ENCODE measurements at regions not wholly inside any gene's neighbourhood (a gene's known extent, or its start where the extent isn't known, plus 50 kb on each side); places are given as distances from the start of the nearest gene placed in this dataset.

DNA sequence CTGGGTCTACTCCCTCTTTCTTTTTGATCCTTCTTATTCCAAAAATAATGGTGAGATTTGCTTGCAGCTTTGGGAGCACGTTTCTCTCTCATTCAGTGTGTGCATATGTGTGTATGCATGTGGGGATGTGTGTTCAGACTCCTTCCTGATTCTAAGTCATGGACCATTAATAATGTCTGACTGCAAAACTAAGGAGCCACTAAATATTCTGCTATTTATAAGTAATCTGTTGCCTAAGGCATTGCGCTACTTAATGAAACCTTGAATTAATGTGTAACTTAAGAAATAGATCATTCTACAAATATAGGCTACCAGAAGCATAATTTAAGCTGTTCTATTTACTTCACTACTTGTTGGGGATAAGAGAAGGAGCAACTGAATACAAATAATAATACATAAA is 182.1 kb downstream of the TFCP2L1 start:
- no peak overlapping the region for H2AFZ ChIP-seq (ENCODE audit: low read length, unreplicated experiment)
- H3K4me1 ChIP-seq (ENCODE audit: control insufficient read depth, insufficient read depth, low read length, unreplicated experiment): no peaks in the 10 kb centered on the region
- H3K27me3 ChIP-seq (ENCODE audit: insufficient read depth, low read length): peaks cover 78% of the 10 kb centered on the region
- H3K4me3 ChIP-seq (ENCODE audit: low read depth, low read length): no peak overlapping the region
- no peak overlapping the region for H3K27ac ChIP-seq (ENCODE audit: low read depth, low read length)
- H3K36me3 ChIP-seq (ENCODE audit: insufficient read depth, low read length): no peaks in the 10 kb centered on the region
- no peaks in the 10 kb centered on the region for H3K79me2 ChIP-seq (ENCODE audit: control insufficient read depth, insufficient read depth, low read length, unreplicated experiment)

- Histone ChIP-seq H3K27ac (ENCODE audit: low read depth, low read length) (no peak overlapping the region), H3K36me3 (ENCODE audit: insufficient read depth, low read length) (no peaks in the 10 kb centered on the region), H3K79me2 (ENCODE audit: control insufficient read depth, insufficient read depth, low read length, unreplicated experiment) (no peaks in the 10 kb centered on the region), H2AFZ (ENCODE audit: low read length, unreplicated experiment) (no peak overlapping the region), H3K4me3 (ENCODE audit: low read depth, low read length) (no peak overlapping the region), H3K27me3 (ENCODE audit: insufficient read depth, low read length) (peaks cover 78% of the 10 kb centered on the region), H3K4me1 (ENCODE audit: control insufficient read depth, insufficient read depth, low read length, unreplicated experiment) (no peaks in the 10 kb centered on the region)
Observed at GRCh38 chr2:121103960-121104359, 181.0 kb downstream of the TFCP2L1 start.

- Histone ChIP-seq H2AFZ (ENCODE audit: low read length, unreplicated experiment) (no peak overlapping the region), H3K4me3 (ENCODE audit: low read depth, low read length) (no peak overlapping the region), H3K27ac (ENCODE audit: low read depth, low read length) (no peak overlapping the region), H3K27me3 (ENCODE audit: insufficient read depth, low read length) (peaks cover 78% of the 10 kb centered on the region), H3K4me1 (ENCODE audit: control insufficient read depth, insufficient read depth, low read length, unreplicated experiment) (no peaks in the 10 kb centered on the region), H3K79me2 (ENCODE audit: control insufficient read depth, insufficient read depth, low read length, unreplicated experiment) (no peaks in the 10 kb centered on the region), H3K36me3 (ENCODE audit: insufficient read depth, low read length) (no peaks in the 10 kb centered on the region)
Observed at GRCh38 chr2:121104721-121105141, 180.3 kb downstream of the TFCP2L1 start.

DNA sequence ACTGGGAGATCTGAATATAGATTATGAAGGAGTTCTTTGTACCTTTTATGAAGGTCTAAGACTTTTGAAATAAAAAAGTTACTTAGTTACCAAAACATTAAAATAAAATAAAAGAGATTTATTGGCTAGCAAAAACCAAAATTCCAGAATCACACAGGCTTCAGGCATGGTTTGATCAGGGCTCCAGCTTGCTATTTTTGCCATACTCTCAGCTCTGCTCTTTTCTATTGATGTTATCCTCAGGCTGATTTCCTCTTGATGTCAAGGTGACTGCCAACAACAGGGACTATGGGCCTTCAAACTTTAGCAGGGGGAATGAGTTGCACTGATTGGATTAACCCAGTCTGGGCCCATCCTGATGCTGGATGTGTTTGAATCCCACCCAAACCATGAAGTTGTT is 174.1 kb downstream of the TFCP2L1 start:
- no peaks in the 10 kb centered on the region for H3K36me3 ChIP-seq (ENCODE audit: insufficient read depth, low read length)
- H3K27me3 ChIP-seq (ENCODE audit: insufficient read depth, low read length): peaks cover 49% of the 10 kb centered on the region
- no peaks in the 10 kb centered on the region for H3K4me1 ChIP-seq (ENCODE audit: control insufficient read depth, insufficient read depth, low read length, unreplicated experiment)
- H3K27ac ChIP-seq (ENCODE audit: low read depth, low read length): no peak overlapping the region
- no peak overlapping the region for H3K4me3 ChIP-seq (ENCODE audit: low read depth, low read length)
- no peaks in the 10 kb centered on the region for H3K79me2 ChIP-seq (ENCODE audit: control insufficient read depth, insufficient read depth, low read length, unreplicated experiment)
- H2AFZ ChIP-seq (ENCODE audit: low read length, unreplicated experiment): no peak overlapping the region

DNA sequence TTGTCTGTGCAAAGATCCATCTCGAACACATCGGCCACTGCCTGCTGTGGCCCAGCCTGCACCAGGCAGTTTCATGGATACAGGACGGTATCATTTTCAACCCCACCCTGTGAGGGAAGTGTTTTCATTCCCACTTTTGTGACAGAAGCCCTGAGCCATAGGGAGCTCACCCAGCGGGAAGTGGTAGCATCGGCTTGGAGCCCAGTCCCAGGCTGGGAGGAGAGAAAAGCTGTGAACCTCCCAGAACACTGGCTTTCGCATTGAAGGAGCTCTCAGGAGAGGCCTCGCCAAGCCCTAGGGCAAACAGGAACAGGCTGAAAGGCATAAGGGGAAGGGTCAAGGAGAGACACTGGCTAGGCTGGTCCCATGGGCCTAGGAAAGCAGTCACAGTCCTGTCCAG is 166.1 kb downstream of the TFCP2L1 start:
- Histone ChIP-seq H3K27ac (ENCODE audit: low read depth, low read length) (no peak overlapping the region), H3K36me3 (ENCODE audit: insufficient read depth, low read length) (no peaks in the 10 kb centered on the region), H3K79me2 (ENCODE audit: control insufficient read depth, insufficient read depth, low read length, unreplicated experiment) (no peaks in the 10 kb centered on the region), H3K27me3 (ENCODE audit: insufficient read depth, low read length) (peaks cover 51% of the 10 kb centered on the region), H3K4me1 (ENCODE audit: control insufficient read depth, insufficient read depth, low read length, unreplicated experiment) (no peaks in the 10 kb centered on the region), H2AFZ (ENCODE audit: low read length, unreplicated experiment) (no peak overlapping the region), H3K4me3 (ENCODE audit: low read depth, low read length) (no peak overlapping the region)

GRCh38 chr2:121120411-121120810 is 164.6 kb downstream of the TFCP2L1 start:
- Histone ChIP-seq H3K27me3 (ENCODE audit: insufficient read depth, low read length) (peaks cover 60% of the 10 kb centered on the region), H2AFZ (ENCODE audit: low read length, unreplicated experiment) (no peak overlapping the region), H3K36me3 (ENCODE audit: insufficient read depth, low read length) (no peaks in the 10 kb centered on the region), H3K79me2 (ENCODE audit: control insufficient read depth, insufficient read depth, low read length, unreplicated experiment) (no peaks in the 10 kb centered on the region), H3K27ac (ENCODE audit: low read depth, low read length) (no peak overlapping the region), H3K4me1 (ENCODE audit: control insufficient read depth, insufficient read depth, low read length, unreplicated experiment) (no peaks in the 10 kb centered on the region), H3K4me3 (ENCODE audit: low read depth, low read length) (no peak overlapping the region)

DNA sequence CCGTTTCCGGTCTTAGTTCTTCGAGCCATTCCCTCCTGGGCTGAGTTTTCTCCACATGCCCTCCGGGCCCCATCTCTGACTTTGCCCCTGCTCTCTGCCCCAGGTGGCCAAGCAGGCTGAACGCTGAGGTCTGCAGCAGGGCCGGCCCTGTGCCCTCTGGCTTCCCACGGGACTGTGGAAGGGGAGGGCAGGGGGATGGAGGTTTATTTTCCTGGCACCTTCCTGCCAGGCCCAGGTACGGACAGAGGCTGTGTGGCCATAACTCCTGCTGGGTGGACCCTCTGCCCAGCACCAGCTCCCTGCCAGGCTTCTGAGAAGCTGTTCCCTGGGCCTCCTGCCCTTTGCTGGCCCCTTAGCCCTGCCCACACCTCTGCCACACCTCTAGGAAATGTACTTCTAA is 164.0 kb downstream of the TFCP2L1 start:
- H3K4me3 ChIP-seq (ENCODE audit: low read depth, low read length): no peak overlapping the region
- no peak overlapping the region for H3K27ac ChIP-seq (ENCODE audit: low read depth, low read length)
- no peaks in the 10 kb centered on the region for H3K79me2 ChIP-seq (ENCODE audit: control insufficient read depth, insufficient read depth, low read length, unreplicated experiment)
- no peaks in the 10 kb centered on the region for H3K36me3 ChIP-seq (ENCODE audit: insufficient read depth, low read length)
- H3K4me1 ChIP-seq (ENCODE audit: control insufficient read depth, insufficient read depth, low read length, unreplicated experiment): no peaks in the 10 kb centered on the region
- H2AFZ ChIP-seq (ENCODE audit: low read length, unreplicated experiment): no peak overlapping the region
- H3K27me3 ChIP-seq (ENCODE audit: insufficient read depth, low read length): peaks cover 63% of the 10 kb centered on the region

DNA sequence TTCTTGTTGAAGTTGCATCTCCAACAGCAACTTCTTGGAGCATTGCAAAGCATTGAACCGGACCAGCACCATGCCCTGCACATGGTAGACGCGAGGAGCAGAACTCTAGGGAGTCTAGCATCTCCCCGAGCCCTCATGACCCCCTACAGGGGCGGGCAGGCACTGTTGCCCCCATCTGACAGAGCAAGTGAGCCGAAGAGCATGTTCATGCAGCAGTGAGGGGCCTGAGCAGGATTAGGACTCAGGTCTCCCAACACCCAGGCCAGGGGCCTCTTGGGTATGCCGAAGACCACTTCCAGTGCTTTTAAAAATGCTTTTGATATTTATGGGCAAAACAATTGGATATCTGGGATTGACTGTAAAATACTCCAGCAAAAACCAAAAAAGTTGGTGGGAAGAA is 163.3 kb downstream of the TFCP2L1 start:
- peaks cover 68% of the 10 kb centered on the region for H3K27me3 ChIP-seq (ENCODE audit: insufficient read depth, low read length)
- no peak overlapping the region for H3K27ac ChIP-seq (ENCODE audit: low read depth, low read length)
- H3K4me1 ChIP-seq (ENCODE audit: control insufficient read depth, insufficient read depth, low read length, unreplicated experiment): no peaks in the 10 kb centered on the region
- no peaks in the 10 kb centered on the region for H3K79me2 ChIP-seq (ENCODE audit: control insufficient read depth, insufficient read depth, low read length, unreplicated experiment)
- no peaks in the 10 kb centered on the region for H3K36me3 ChIP-seq (ENCODE audit: insufficient read depth, low read length)
- no peak overlapping the region for H3K4me3 ChIP-seq (ENCODE audit: low read depth, low read length)
- no peak overlapping the region for H2AFZ ChIP-seq (ENCODE audit: low read length, unreplicated experiment)

GRCh38 chr2:121123268-121123667 is 161.7 kb downstream of the TFCP2L1 start:
- Histone ChIP-seq H3K4me1 (ENCODE audit: control insufficient read depth, insufficient read depth, low read length, unreplicated experiment) (no peaks in the 10 kb centered on the region), H3K36me3 (ENCODE audit: insufficient read depth, low read length) (no peaks in the 10 kb centered on the region), H2AFZ (ENCODE audit: low read length, unreplicated experiment) (no peak overlapping the region), H3K27ac (ENCODE audit: low read depth, low read length) (no peak overlapping the region), H3K79me2 (ENCODE audit: control insufficient read depth, insufficient read depth, low read length, unreplicated experiment) (no peaks in the 10 kb centered on the region), H3K27me3 (ENCODE audit: insufficient read depth, low read length) (peaks cover 83% of the 10 kb centered on the region), H3K4me3 (ENCODE audit: low read depth, low read length) (no peak overlapping the region)

- H3K27ac ChIP-seq (ENCODE audit: low read depth, low read length): no peak overlapping the region
- no peaks in the 10 kb centered on the region for H3K36me3 ChIP-seq (ENCODE audit: insufficient read depth, low read length)
- H3K79me2 ChIP-seq (ENCODE audit: control insufficient read depth, insufficient read depth, low read length, unreplicated experiment): no peaks in the 10 kb centered on the region
- no peaks in the 10 kb centered on the region for H3K4me1 ChIP-seq (ENCODE audit: control insufficient read depth, insufficient read depth, low read length, unreplicated experiment)
- peaks cover 80% of the 10 kb centered on the region for H3K27me3 ChIP-seq (ENCODE audit: insufficient read depth, low read length)
- H2AFZ ChIP-seq (ENCODE audit: low read length, unreplicated experiment): no peak overlapping the region
- no peak overlapping the region for H3K4me3 ChIP-seq (ENCODE audit: low read depth, low read length)
Observed at GRCh38 chr2:121124330-121124729, 160.7 kb downstream of the TFCP2L1 start.

- peaks cover 77% of the 10 kb centered on the region for H3K27me3 ChIP-seq (ENCODE audit: insufficient read depth, low read length)
- H3K27ac ChIP-seq (ENCODE audit: low read depth, low read length): no peak overlapping the region
- no peaks in the 10 kb centered on the region for H3K36me3 ChIP-seq (ENCODE audit: insufficient read depth, low read length)
- H3K79me2 ChIP-seq (ENCODE audit: control insufficient read depth, insufficient read depth, low read length, unreplicated experiment): no peaks in the 10 kb centered on the region
- H3K4me1 ChIP-seq (ENCODE audit: control insufficient read depth, insufficient read depth, low read length, unreplicated experiment): no peaks in the 10 kb centered on the region
- H2AFZ ChIP-seq (ENCODE audit: low read length, unreplicated experiment): no peak overlapping the region
- no peak overlapping the region for H3K4me3 ChIP-seq (ENCODE audit: low read depth, low read length)
Observed at GRCh38 chr2:121125350-121125749, 159.7 kb downstream of the TFCP2L1 start.

Data from ACC112 (cell line).